ENCODE measurements at regions not wholly inside any gene's neighbourhood (a gene's known extent, or its start where the extent isn't known, plus 50 kb on each side); places are given as distances from the start of the nearest gene placed in this dataset.

DNA sequence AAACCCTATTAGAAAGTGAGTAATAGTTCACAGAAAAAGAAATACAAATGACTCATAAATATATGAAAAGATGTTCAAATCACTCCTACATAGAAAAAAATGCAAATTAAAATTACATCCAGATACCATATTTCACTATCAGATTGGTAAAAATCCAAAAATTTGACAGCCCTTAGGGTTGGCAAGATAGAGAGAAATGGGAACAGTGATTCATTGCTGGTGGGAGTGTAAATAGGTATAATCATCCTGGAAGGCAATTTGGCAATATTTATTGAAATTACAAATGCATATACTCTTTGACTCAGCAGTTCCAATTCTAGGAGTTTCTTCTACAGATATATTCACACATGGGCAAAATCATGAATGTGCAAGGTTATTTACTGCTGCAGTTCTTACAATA lies 273.5 kb downstream of the NR2F1-AS1 start:
- in situ Hi-C loops (cut with HindIII; ENCODE audit: low sequenced_read_pairs), result no loop called here
- no peak overlapping the region for H3K4me3 ChIP-seq (ENCODE audit: low read depth, low read length)
- TF ChIP-seq, protein P1, sequence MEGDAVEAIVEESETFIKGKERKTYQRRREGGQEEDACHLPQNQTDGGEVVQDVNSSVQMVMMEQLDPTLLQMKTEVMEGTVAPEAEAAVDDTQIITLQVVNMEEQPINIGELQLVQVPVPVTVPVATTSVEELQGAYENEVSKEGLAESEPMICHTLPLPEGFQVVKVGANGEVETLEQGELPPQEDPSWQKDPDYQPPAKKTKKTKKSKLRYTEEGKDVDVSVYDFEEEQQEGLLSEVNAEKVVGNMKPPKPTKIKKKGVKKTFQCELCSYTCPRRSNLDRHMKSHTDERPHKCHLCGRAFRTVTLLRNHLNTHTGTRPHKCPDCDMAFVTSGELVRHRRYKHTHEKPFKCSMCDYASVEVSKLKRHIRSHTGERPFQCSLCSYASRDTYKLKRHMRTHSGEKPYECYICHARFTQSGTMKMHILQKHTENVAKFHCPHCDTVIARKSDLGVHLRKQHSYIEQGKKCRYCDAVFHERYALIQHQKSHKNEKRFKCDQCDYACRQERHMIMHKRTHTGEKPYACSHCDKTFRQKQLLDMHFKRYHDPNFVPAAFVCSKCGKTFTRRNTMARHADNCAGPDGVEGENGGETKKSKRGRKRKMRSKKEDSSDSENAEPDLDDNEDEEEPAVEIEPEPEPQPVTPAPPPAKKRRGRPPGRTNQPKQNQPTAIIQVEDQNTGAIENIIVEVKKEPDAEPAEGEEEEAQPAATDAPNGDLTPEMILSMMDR (IDR thresholded peaks at IDR 0.05; ENCODE audit: low read depth, low read length, missing control alignments), result no peak
- DNase-seq (ENCODE audit: low read depth), result no peak

DNA sequence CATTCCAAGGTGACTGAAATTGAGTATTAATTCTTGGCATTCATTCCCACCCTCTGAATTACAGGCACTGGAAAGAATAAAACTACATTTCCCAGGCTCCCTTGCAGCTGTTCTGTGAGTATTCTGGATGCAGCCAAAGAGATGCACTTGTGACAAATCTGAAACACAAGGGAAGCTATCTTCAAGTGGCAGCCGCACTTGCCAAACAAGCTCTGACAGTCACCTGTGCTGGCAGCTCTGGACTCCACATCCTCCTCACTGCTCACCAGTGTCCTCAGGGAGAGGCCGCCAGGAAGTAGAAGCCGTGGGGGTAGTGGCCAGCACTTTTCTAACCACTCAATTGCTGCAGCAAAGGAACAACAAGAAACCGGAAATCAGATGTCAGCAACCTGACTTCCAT lies 275.0 kb downstream of the NR2F1-AS1 start:
- TF ChIP-seq, protein P1 (IDR thresholded peaks at IDR 0.05; ENCODE audit: low read depth, low read length, missing control alignments), result no peak
- H3K4me3 ChIP-seq (ENCODE audit: low read depth, low read length), result no peak overlapping the region
- no peak for DNase-seq (ENCODE audit: low read depth)
- in situ Hi-C loops (cut with HindIII; ENCODE audit: low sequenced_read_pairs), result no loop called here

DNA sequence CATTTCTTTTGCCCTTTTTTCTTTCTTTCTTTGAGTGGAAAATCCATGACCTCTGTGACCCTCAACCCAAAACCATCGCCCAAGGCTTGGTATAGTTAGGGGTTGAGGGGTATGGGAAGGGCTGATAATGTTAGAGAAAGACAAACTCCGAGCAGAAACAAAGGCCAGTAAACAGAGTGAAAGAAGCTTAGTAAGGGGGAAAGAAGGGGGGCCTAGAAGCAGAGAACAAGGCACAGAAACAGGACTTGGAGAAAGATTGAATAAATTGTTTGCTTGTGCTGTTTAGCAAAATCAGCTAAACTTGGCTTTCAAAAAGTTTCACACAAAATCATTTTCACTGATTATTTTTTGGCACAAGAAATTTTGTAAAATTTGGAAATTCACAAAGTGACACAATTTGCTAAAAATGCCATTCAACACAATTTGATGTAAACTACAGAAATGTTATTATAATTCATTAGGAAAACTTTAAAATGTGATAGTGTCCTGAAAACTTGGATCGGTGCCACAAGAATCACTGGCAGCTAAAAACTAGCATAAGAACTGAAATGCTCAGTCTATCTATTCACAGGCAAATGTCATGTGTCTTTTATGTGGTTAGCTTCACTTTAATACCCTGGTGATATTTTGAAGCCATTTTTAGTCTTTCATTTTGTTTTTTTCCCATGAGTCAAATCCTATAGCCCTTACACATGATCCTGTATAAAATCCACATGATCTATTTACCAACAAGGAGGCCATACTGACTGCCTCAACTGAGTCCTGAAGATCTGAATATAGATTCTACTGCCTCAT lies 276.4 kb downstream of the NR2F1-AS1 start:
- no peak for DNase-seq (ENCODE audit: low read depth)
- TF ChIP-seq, protein P1 (IDR thresholded peaks at IDR 0.05; ENCODE audit: low read depth, low read length, missing control alignments), result no peak

DNA sequence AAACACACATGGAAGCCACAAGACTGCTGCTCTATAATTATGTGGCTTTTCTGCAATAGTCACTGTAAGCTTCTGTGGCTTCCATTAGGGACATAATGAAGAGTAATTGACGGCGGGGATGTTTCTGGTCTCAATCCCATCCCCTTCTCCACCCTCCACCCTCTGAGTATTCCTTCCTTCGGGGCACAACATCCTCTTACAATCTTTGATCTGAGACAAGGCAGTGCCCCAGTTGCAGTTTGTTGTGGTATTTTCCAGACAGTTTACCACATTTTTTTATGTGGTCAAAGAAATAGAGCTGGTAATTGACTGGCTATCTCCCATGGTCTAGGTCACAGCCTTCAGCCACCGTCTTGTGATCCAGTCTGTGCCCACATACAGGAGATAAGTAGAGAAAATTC lies 277.7 kb downstream of the NR2F1-AS1 start:
- in situ Hi-C loops (cut with HindIII; ENCODE audit: low sequenced_read_pairs), result no loop called here
- no peak overlapping the region for H3K4me3 ChIP-seq (ENCODE audit: low read depth, low read length)
- DNase-seq (ENCODE audit: low read depth), result no peak
- TF ChIP-seq, protein P1 (IDR thresholded peaks at IDR 0.05; ENCODE audit: low read depth, low read length, missing control alignments), result no peak

More for the DNA sequence above, 276.4 kb downstream of the NR2F1-AS1 start:
- H3K4me3 ChIP-seq (ENCODE audit: low read depth, low read length), result no peak overlapping the region
- in situ Hi-C loops (cut with HindIII; ENCODE audit: low sequenced_read_pairs), result no loop called here

DNA sequence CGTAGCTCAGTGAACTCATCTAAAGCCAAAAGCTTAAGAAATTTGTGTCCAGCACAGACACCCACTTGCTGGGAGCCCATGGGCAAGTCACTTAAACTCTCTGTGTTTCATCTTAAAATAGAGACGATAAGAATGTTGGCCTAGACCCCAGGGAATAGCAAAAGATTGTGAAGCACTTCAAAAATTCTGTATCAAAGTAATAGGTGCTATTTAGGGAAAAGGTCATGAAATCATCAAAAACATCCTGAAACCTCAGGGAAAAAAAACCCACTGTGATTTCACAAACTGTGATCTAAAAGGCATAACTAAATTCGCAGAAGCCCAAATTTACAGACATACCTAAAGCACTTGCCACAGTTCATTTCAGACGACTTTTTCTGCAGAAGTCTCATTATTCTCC lies 278.3 kb downstream of the NR2F1-AS1 start:
- in situ Hi-C loops (cut with HindIII; ENCODE audit: low sequenced_read_pairs), result no loop called here
- H3K4me3 ChIP-seq (ENCODE audit: low read depth, low read length), result no peak overlapping the region
- TF ChIP-seq, protein P1 (IDR thresholded peaks at IDR 0.05; ENCODE audit: low read depth, low read length, missing control alignments), result no peak
- DNase-seq (ENCODE audit: low read depth), result no peak

DNA sequence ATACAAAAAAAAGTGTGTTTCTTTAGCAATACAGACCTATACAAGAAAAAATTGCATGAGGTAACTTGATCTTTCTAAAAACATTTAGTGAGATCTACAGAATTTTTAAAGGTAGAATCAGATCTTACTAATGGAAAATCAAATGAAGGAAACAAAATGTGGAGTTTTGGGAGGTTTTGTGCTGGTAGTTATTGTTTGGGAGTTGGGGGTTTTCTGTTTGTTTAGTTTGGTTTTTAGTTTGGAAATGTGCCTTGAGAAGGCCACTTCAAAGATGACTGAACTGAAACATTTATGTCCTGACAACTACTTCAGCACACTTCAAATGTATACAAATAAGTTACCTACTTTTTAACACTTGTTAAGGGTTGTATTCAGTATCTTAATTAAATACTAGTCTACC lies 280.1 kb downstream of the NR2F1-AS1 start:
- no peak overlapping the region for H3K4me3 ChIP-seq (ENCODE audit: low read depth, low read length)
- in situ Hi-C loops (cut with HindIII; ENCODE audit: low sequenced_read_pairs), result no loop called here
- DNase-seq (ENCODE audit: low read depth), result no peak
- TF ChIP-seq, protein P1 (IDR thresholded peaks at IDR 0.05; ENCODE audit: low read depth, low read length, missing control alignments), result no peak

Data from astrocyte of the cerebellum (primary cell).